K562 (cell line): ENCODE measurements at regions not wholly inside any gene's neighbourhood (a gene's known extent, or its start where the extent isn't known, plus 50 kb on each side); places are given as distances from the start of the nearest gene placed in this dataset.

ENCODE experiments used
- CTCF ChIP-seq, 3 experiments: IDR thresholded peaks in 2 of 3; conservative IDR thresholded peaks in 1 of 3; 2 replicates each; pipeline ENCODE4 v1.5.1; 2011 to 2012; ENCODE audit warnings: low read length in 3 of 3, mild to moderate bottlenecking in 3 of 3, control low read depth in 2 of 3, improper control_type of control experiment in 1 of 3, inconsistent platforms in 1 of 3, low read depth in 1 of 3, mixed read lengths in 1 of 3, moderate library complexity in 1 of 3; ENCODE audit not compliant: insufficient read depth in 2 of 3
- ELK1 ChIP-seq: sonication (generic); formaldehyde crosslinking; IDR thresholded peaks from 2 replicates; pipeline ENCODE4 v1.8.1; 2022; ENCODE audit warnings: missing genetic modification reagents
- ESRRA ChIP-seq: fragments of 450-650 bp; IDR thresholded peaks from 2 replicates; pipeline ENCODE4 v1.6.1; 2014; ENCODE audit warnings: low read depth, mild to moderate bottlenecking, moderate library complexity, borderline replicate concordance
- FOS ChIP-seq: IDR thresholded peaks from 3 replicates; pipeline ENCODE4 v1.6.1; 2011; ENCODE audit not compliant: insufficient read length; ENCODE audit errors: extremely low read depth
- FOXP4 ChIP-seq: sonication (generic); formaldehyde crosslinking; IDR thresholded peaks from 2 replicates; pipeline ENCODE4 v1.8.0; 2022; ENCODE audit warnings: mild to moderate bottlenecking, missing genetic modification reagents, borderline replicate concordance
- MAX ChIP-seq: sonication (generic); formaldehyde crosslinking; IDR thresholded peaks from 2 replicates; pipeline ENCODE4 v1.9.0; 2022; ENCODE audit warnings: mild to moderate bottlenecking, missing genetic modification reagents
- MTA1 ChIP-seq: fragments of 450-650 bp; IDR thresholded peaks from 2 replicates; pipeline ENCODE4 v1.6.1; 2017; ENCODE audit warnings: borderline replicate concordance
- RFX7 ChIP-seq: fragments of 250-450 bp; sonication (Bioruptor Pico); IDR thresholded peaks from 2 replicates; pipeline ENCODE4 v1.5.1; 2021; ENCODE audit warnings: mild to moderate bottlenecking
- SIX5 ChIP-seq, 2 experiments: IDR thresholded peaks; 2 replicates each; pipeline ENCODE4 v1.6.1; 2011; ENCODE audit warnings: low read length in 2 of 2, borderline replicate concordance in 1 of 2, low read depth in 1 of 2, mild to moderate bottlenecking in 1 of 2, moderate library complexity in 1 of 2; ENCODE audit not compliant: insufficient read depth in 1 of 2
- ZNF584 ChIP-seq: fragments of 200-800 bp; sonication (Bioruptor generic); IDR thresholded peaks from 2 replicates; pipeline ENCODE4 v1.6.1; 2016; ENCODE audit warnings: low read depth, mild to moderate bottlenecking, missing genetic modification characterization, missing compliant biosample characterization

- TF ChIP-seq CTCF (IDR thresholded peaks at IDR 0.05 in 2 of 3, conservative IDR thresholded peaks at IDR 0.05 in 1 of 3; ENCODE audit: insufficient read depth in 2 of 3, low read depth in 1 of 3, low read length in 3 of 3) (no peak), MAX (CRISPR knock-in tag) (no peak), ZNF584 (CRISPR knock-in tag) (no peak), SIX5 (IDR thresholded peaks at IDR 0.05; ENCODE audit: borderline replicate concordance in 1 of 2, insufficient read depth in 1 of 2, low read depth in 1 of 2, low read length in 2 of 2) (no peak), RFX7 (CRISPR knock-in tag) (no peak), FOS (no peak), ESRRA (no peak), FOXP4 (no peak), ELK1 (CRISPR knock-in tag) (no peak), MTA1 (no peak)
These were observed 548.0 kb upstream of the IGFBP7 start for GRCh38 chr4:57658188-57658587.
